ENCODE measurements at regions not wholly inside any gene's neighbourhood (a gene's known extent, or its start where the extent isn't known, plus 50 kb on each side); places are given as distances from the start of the nearest gene placed in this dataset.

- Histone ChIP-seq H3K27ac (no peak overlapping the region), H3K4me3 (no peak overlapping the region), H3K4me1 (no peaks in the 10 kb centered on the region), H3K9me3 (no peaks in the 10 kb centered on the region), H3K27me3 (peaks cover 0 to 4% of the 10 kb centered on the region in 2 donors), H3K36me3 (no peaks in the 10 kb centered on the region)
- intact Hi-C loops (cut with DNase I; ENCODE audit: low total_unique reads) = no loop called here
- TF ChIP-seq POLR2A (IDR thresholded peaks at IDR 0.05) (no peak), POLR2AphosphoS5 (IDR thresholded peaks at IDR 0.05) (no peak)
- TF ChIP-seq, protein P1, sequence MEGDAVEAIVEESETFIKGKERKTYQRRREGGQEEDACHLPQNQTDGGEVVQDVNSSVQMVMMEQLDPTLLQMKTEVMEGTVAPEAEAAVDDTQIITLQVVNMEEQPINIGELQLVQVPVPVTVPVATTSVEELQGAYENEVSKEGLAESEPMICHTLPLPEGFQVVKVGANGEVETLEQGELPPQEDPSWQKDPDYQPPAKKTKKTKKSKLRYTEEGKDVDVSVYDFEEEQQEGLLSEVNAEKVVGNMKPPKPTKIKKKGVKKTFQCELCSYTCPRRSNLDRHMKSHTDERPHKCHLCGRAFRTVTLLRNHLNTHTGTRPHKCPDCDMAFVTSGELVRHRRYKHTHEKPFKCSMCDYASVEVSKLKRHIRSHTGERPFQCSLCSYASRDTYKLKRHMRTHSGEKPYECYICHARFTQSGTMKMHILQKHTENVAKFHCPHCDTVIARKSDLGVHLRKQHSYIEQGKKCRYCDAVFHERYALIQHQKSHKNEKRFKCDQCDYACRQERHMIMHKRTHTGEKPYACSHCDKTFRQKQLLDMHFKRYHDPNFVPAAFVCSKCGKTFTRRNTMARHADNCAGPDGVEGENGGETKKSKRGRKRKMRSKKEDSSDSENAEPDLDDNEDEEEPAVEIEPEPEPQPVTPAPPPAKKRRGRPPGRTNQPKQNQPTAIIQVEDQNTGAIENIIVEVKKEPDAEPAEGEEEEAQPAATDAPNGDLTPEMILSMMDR (IDR thresholded peaks at IDR 0.05) = no peak
- DNase-seq (ENCODE audit: low spot score in 2 of 2) = no peak
Measured at GRCh38 chr14:100649173-100649519, 61.9 kb upstream of the BEGAIN start.

DNA sequence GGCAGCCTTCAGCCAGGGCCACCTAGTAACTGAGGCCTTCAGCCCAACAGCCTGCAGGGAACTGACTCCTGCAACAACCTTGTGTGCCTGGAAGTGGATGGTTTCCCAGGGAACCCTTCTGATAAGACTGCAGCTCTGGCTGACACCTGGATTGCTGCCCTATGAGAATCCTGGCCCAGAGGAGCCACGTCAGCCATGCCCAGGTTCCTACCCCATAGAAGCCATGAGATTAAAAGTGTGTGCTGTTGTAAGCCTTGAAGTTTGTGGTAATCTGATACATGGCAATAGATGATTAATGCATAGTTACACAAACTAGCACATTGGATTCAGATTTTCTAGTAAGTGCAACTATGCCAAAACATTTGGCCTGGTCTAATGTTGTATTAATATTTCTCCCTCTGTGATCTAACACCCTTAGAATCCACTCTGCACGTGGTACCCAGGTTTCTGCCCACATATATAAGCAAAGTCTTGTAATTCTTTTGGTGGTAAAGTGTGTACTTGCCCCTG lies 64.8 kb upstream of the BEGAIN start:
- Histone ChIP-seq H3K4me3 (no peak overlapping the region), H3K27me3 (peaks cover 0 to 24% of the 10 kb centered on the region in 2 donors), H3K4me1 (no peaks in the 10 kb centered on the region), H3K9me3 (no peaks in the 10 kb centered on the region), H3K36me3 (no peaks in the 10 kb centered on the region), H3K27ac (no peak overlapping the region)
- DNase-seq (ENCODE audit: low spot score in 2 of 2) = no peak
- TF ChIP-seq POLR2A (IDR thresholded peaks at IDR 0.05) = no peak
- no peak for TF ChIP-seq POLR2AphosphoS5 (IDR thresholded peaks at IDR 0.05)
- TF ChIP-seq, protein P1 (IDR thresholded peaks at IDR 0.05) = no peak
- intact Hi-C loops (cut with DNase I; ENCODE audit: low total_unique reads) = no loop called here

GRCh38 chr14:100652744-100653143 lies 65.5 kb upstream of the BEGAIN start:
- TF ChIP-seq, protein P1 (IDR thresholded peaks at IDR 0.05) = no peak
- TF ChIP-seq POLR2AphosphoS5 (IDR thresholded peaks at IDR 0.05) = no peak
- no peak for TF ChIP-seq POLR2A (IDR thresholded peaks at IDR 0.05)
- intact Hi-C loops (cut with DNase I; ENCODE audit: low total_unique reads) = no loop called here
- Histone ChIP-seq H3K4me1 (no peaks in the 10 kb centered on the region), H3K27me3 (peaks cover 0 to 24% of the 10 kb centered on the region in 2 donors), H3K36me3 (no peaks in the 10 kb centered on the region), H3K4me3 (no peak overlapping the region), H3K27ac (no peak overlapping the region), H3K9me3 (no peaks in the 10 kb centered on the region)
- DNase-seq (ENCODE audit: low spot score in 2 of 2) = no peak

GRCh38 chr14:100653409-100653808 lies 66.2 kb upstream of the BEGAIN start:
- no peak overlapping the region for H3K27ac ChIP-seq
- H3K36me3 ChIP-seq = no peaks in the 10 kb centered on the region
- no peaks in the 10 kb centered on the region for H3K4me1 ChIP-seq
- no peak for TF ChIP-seq POLR2A (IDR thresholded peaks at IDR 0.05)
- no peak for TF ChIP-seq POLR2AphosphoS5 (IDR thresholded peaks at IDR 0.05)
- TF ChIP-seq, protein P1 (IDR thresholded peaks at IDR 0.05) = no peak
- no peak for DNase-seq (ENCODE audit: low spot score in 2 of 2)
- H3K9me3 ChIP-seq = no peaks in the 10 kb centered on the region
- no peak overlapping the region for H3K4me3 ChIP-seq
- intact Hi-C loops (cut with DNase I; ENCODE audit: low total_unique reads) = no loop called here
- H3K27me3 ChIP-seq = peaks cover 0 to 24% of the 10 kb centered on the region in 2 donors

DNA sequence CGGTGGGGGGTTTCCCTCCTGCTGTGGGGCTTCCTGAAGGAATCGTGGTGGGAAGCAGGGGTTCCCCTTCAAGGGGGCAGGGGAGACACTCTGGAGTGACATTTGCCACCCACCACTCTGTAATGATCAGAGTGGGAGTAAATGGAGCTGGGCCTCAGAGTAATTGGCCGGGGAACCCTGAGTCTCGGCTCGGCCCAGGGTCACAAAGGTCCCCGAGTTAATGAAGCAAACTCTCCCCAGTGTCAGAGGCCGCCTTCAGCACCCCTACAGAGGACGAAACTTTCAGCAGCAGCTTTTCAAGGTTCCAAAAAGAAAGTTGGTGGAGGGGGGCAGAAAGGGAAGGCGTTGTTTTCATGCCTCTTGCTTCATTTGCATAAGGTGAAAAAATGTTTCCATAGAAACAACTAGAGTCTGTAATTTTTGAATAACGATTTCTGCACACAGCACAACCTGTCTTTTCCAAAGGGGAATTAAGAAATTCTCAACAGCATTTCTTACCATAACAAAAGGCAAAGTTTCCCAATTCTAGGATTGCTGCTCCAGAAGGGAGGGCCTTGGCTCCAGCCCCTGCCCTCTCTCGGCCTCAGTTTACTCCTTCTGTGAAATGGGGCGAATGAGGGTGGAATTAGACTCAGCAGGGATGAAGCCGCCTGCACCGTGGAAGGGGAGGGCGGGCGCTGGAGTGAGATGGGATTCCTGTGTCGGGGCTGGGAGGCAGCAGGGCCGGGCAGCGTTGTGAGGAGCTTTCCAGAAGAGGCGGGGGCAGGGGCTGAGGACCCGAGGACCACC lies 67.0 kb upstream of the BEGAIN start:
- TF ChIP-seq, protein P1 (IDR thresholded peaks at IDR 0.05) = no peak
- TF ChIP-seq POLR2A (IDR thresholded peaks at IDR 0.05) (no peak), POLR2AphosphoS5 (IDR thresholded peaks at IDR 0.05) (no peak)
- no peak for DNase-seq (ENCODE audit: low spot score in 2 of 2)
- intact Hi-C loops (cut with DNase I; ENCODE audit: low total_unique reads) = no loop called here
- H3K27me3 ChIP-seq = peaks cover 0 to 24% of the 10 kb centered on the region in 2 donors
- H3K27ac ChIP-seq = no peak overlapping the region
- H3K9me3 ChIP-seq = no peaks in the 10 kb centered on the region
- no peaks in the 10 kb centered on the region for H3K36me3 ChIP-seq
- peak overlapping the region in 1 of 3 donors; percentile 30 for H3K4me3 ChIP-seq
- H3K4me1 ChIP-seq = no peaks in the 10 kb centered on the region

Measured in breast epithelium (tissue), 4 donors.